ENCODE measurements at regions not wholly inside any gene's neighbourhood (a gene's known extent, or its start where the extent isn't known, plus 50 kb on each side); places are given as distances from the start of the nearest gene placed in this dataset.

GRCh38 chr9:13487936-13488335, 208.4 kb upstream of the MPDZ start:
- Mint-ChIP-seq H3K27me3 (ENCODE audit: insufficient read depth) (no peaks in the 10 kb centered on the region), H3K4me1 (peaks cover 17% of the 10 kb centered on the region)
- H3K27me3 ChIP-seq (ENCODE audit: control insufficient read depth, insufficient read depth, low read length, poor library complexity, severe bottlenecking) = no peaks in the 10 kb centered on the region

DNA sequence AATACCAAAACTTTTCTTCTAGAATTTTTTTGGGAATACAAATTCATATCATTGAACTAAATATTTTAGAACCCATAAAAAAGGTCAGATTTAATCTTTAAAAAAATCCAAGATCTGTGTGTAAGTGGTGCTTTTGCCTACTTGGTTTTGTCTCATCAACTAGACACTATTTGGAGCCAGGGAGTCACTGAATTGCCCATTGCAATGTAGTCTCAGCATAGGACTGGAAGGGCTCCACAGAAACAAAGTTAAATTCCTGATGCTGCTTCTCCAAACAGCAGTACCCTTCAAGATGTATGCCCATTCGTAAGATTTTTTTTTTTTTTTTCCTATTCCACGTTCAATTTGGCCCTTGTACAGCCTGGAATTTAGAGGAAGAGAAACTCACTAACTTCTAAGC, 208.0 kb upstream of the MPDZ start:
- no peak overlapping the region for H3K4me3 ChIP-seq (ENCODE audit: low read length)
- H3K27ac ChIP-seq (ENCODE audit: low read depth, low read length) = no peak overlapping the region
- H3K4me3 Mint-ChIP-seq = no peak overlapping the region
- no peaks in the 10 kb centered on the region for H3K36me3 Mint-ChIP-seq (ENCODE audit: low read depth)
- no peaks in the 10 kb centered on the region for H3K36me3 ChIP-seq (ENCODE audit: control insufficient read depth, insufficient read depth, low read length)
- H3K9ac ChIP-seq (ENCODE audit: extremely low read depth, low read length, poor library complexity, severe bottlenecking) = no peak overlapping the region
- no peaks in the 10 kb centered on the region for H3K9me3 ChIP-seq (ENCODE audit: control insufficient read depth, low read length)
- TF ChIP-seq, protein P1, sequence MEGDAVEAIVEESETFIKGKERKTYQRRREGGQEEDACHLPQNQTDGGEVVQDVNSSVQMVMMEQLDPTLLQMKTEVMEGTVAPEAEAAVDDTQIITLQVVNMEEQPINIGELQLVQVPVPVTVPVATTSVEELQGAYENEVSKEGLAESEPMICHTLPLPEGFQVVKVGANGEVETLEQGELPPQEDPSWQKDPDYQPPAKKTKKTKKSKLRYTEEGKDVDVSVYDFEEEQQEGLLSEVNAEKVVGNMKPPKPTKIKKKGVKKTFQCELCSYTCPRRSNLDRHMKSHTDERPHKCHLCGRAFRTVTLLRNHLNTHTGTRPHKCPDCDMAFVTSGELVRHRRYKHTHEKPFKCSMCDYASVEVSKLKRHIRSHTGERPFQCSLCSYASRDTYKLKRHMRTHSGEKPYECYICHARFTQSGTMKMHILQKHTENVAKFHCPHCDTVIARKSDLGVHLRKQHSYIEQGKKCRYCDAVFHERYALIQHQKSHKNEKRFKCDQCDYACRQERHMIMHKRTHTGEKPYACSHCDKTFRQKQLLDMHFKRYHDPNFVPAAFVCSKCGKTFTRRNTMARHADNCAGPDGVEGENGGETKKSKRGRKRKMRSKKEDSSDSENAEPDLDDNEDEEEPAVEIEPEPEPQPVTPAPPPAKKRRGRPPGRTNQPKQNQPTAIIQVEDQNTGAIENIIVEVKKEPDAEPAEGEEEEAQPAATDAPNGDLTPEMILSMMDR (conservative IDR thresholded peaks at IDR 0.05) = no peak
- H3K27me3 ChIP-seq (ENCODE audit: control insufficient read depth, insufficient read depth, low read length, poor library complexity, severe bottlenecking) = no peaks in the 10 kb centered on the region
- no peaks in the 10 kb centered on the region for H3K9me3 Mint-ChIP-seq
- H3K27ac Mint-ChIP-seq = no peak overlapping the region
- no peaks in the 10 kb centered on the region for H3K27me3 Mint-ChIP-seq (ENCODE audit: insufficient read depth)
- no peak for DNase-seq
- H3K4me1 ChIP-seq (ENCODE audit: control insufficient read depth, insufficient read depth, low read length) = no peaks in the 10 kb centered on the region
- H3K4me1 Mint-ChIP-seq = peaks cover 14% of the 10 kb centered on the region
- WGBS, 2 experiments (ENCODE audit: insufficient coverage in 1 of 2, insufficient read length in 1 of 2) = 82 to 86% methylated on average over 1 to 2 of the region's 2 CpGs

More at GRCh38 chr9:13487936-13488335, 208.4 kb upstream of the MPDZ start:
- Mint-ChIP-seq H3K4me3 (no peak overlapping the region), H3K36me3 (ENCODE audit: low read depth) (no peaks in the 10 kb centered on the region), H3K9me3 (no peaks in the 10 kb centered on the region), H3K27ac (no peak overlapping the region)
- TF ChIP-seq, protein P1 (conservative IDR thresholded peaks at IDR 0.05) = no peak
- 95 to 100% methylated on average over 2 to 6 of the region's 6 CpGs for WGBS, 2 experiments (ENCODE audit: insufficient coverage in 1 of 2, insufficient read length in 1 of 2)
- H3K4me1 ChIP-seq (ENCODE audit: control insufficient read depth, insufficient read depth, low read length) = no peaks in the 10 kb centered on the region
- no peaks in the 10 kb centered on the region for H3K9me3 ChIP-seq (ENCODE audit: control insufficient read depth, low read length)
- no peaks in the 10 kb centered on the region for H3K36me3 ChIP-seq (ENCODE audit: control insufficient read depth, insufficient read depth, low read length)
- no peak overlapping the region for H3K4me3 ChIP-seq (ENCODE audit: low read length)
- no peak overlapping the region for H3K27ac ChIP-seq (ENCODE audit: low read depth, low read length)
- DNase-seq = no peak
- no peak overlapping the region for H3K9ac ChIP-seq (ENCODE audit: extremely low read depth, low read length, poor library complexity, severe bottlenecking)

DNA sequence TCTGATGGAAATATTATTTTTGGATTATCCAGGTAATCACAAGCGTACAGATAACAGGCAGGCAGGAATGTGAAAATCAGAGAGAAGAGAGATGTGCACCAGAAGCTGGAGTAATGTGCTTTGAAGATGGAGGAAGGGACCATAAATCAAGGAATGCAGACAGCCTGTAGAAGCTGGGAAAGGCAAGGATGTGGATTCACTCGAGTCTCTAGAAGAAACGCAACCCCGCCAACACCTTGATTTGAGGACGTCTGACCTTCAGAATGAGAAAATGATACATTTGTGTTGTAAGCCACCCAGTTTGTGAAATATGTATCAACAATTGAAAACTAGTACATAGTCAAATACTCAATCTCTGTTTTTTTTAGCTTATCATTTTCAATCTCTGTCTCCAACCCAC, 207.6 kb upstream of the MPDZ start:
- Mint-ChIP-seq H3K4me3 (no peak overlapping the region), H3K4me1 (peaks cover 10% of the 10 kb centered on the region), H3K9me3 (no peaks in the 10 kb centered on the region), H3K27me3 (ENCODE audit: insufficient read depth) (no peaks in the 10 kb centered on the region), H3K27ac (peak overlapping the region; percentile 56), H3K36me3 (ENCODE audit: low read depth) (no peaks in the 10 kb centered on the region)
- H3K4me1 ChIP-seq (ENCODE audit: control insufficient read depth, insufficient read depth, low read length) = no peaks in the 10 kb centered on the region
- no peak overlapping the region for H3K9ac ChIP-seq (ENCODE audit: extremely low read depth, low read length, poor library complexity, severe bottlenecking)
- no peak overlapping the region for H3K27ac ChIP-seq (ENCODE audit: low read depth, low read length)
- TF ChIP-seq, protein P1 (conservative IDR thresholded peaks at IDR 0.05) = no peak
- 89 to 90% methylated on average over 2 to 5 of the region's 5 CpGs for WGBS, 2 experiments (ENCODE audit: insufficient coverage in 1 of 2, insufficient read length in 1 of 2)
- no peak for DNase-seq
- H3K27me3 ChIP-seq (ENCODE audit: control insufficient read depth, insufficient read depth, low read length, poor library complexity, severe bottlenecking) = no peaks in the 10 kb centered on the region
- no peak overlapping the region for H3K4me3 ChIP-seq (ENCODE audit: low read length)
- H3K9me3 ChIP-seq (ENCODE audit: control insufficient read depth, low read length) = no peaks in the 10 kb centered on the region
- H3K36me3 ChIP-seq (ENCODE audit: control insufficient read depth, insufficient read depth, low read length) = no peaks in the 10 kb centered on the region
